OCI-LY7 (cell line): ENCODE measurements at regions not wholly inside any gene's neighbourhood (a gene's known extent, or its start where the extent isn't known, plus 50 kb on each side); places are given as distances from the start of the nearest gene placed in this dataset.

Experiments used
- CTCF ChIP-seq: fragments of 200-600 bp; sonication (generic); conservative IDR thresholded peaks from 2 replicates; pipeline ENCODE4 v1.5.1; 2014; ENCODE audit warnings: mild to moderate bottlenecking, antibody characterized with exemption, low read length, moderate library complexity, mixed read lengths
- EZH2phosphoT487 ChIP-seq: fragments of 200-600 bp; sonication (generic); IDR thresholded peaks from 2 replicates; pipeline ENCODE4 v1.6.1; 2018; ENCODE audit warnings: low read depth, borderline replicate concordance, mild to moderate bottlenecking, mixed run types, antibody characterized with exemption, low read length, moderate library complexity, mixed read lengths

- no peak for TF ChIP-seq CTCF
- TF ChIP-seq EZH2phosphoT487 = no peak
Observed at GRCh38 chr6:144383336-144383735, 98.2 kb downstream of the UTRN start.
